Bronchial epithelial cell (primary cell): ENCODE measurements at regions not wholly inside any gene's neighbourhood (a gene's known extent, or its start where the extent isn't known, plus 50 kb on each side); places are given as distances from the start of the nearest gene placed in this dataset.
"Not testable (repeated sequence)": the region's sequence is repeated elsewhere in the genome, so short reads cannot be mapped to it uniquely, and the experiment has no call there.

Experiments used
- DNase-seq: peaks from one replicate; pipeline ENCODE4 v3.0.0-alpha.2; 2010; ENCODE audit warnings: low read depth
- FAIRE-seq: peaks from 2 replicates; lab custom pipeline; 2011; peaks lifted over from hg19 to GRCh38; lab: Jason Lieb, UNC
- H3K27me3 ChIP-seq: 2 replicates; pipeline ENCODE4 v1.5.1; 2011; ENCODE audit warnings: low read length; ENCODE audit not compliant: control insufficient read depth, insufficient read depth
- H3K36me3 ChIP-seq: 2 replicates; pipeline ENCODE4 v1.5.1; 2011; ENCODE audit warnings: low read length; ENCODE audit not compliant: control insufficient read depth, insufficient read depth
- H3K4me3 ChIP-seq: 2 replicates; pipeline ENCODE4 v1.5.1; 2011; ENCODE audit warnings: mild to moderate bottlenecking, low read depth, low read length, control low read depth
- CTCF ChIP-seq: IDR thresholded peaks from 2 replicates; pipeline ENCODE4 v1.5.1; 2011; ENCODE audit warnings: mild to moderate bottlenecking, moderate library complexity, low read length, control low read depth, inconsistent platforms; ENCODE audit not compliant: insufficient read depth, severe bottlenecking

- no peaks in the 10 kb centered on the region for H3K27me3 ChIP-seq
- no peak for TF ChIP-seq CTCF
- peak; percentile 94 for FAIRE-seq
Observed at GRCh38 chr7:51607447-51607846, 290.8 kb upstream of the COBL start.

GRCh38 chr7:51606601-51607154 lies 290.1 kb upstream of the COBL start:
- no peak for TF ChIP-seq CTCF
- Histone ChIP-seq H3K27me3 (no peaks in the 10 kb centered on the region), H3K4me3 (no peak overlapping the region), H3K36me3 (no peaks in the 10 kb centered on the region)
- no peak for FAIRE-seq
- DNase-seq: no peak

More at GRCh38 chr7:51607447-51607846, 290.8 kb upstream of the COBL start:
- DNase-seq: no peak
- Histone ChIP-seq H3K36me3 (no peaks in the 10 kb centered on the region), H3K4me3 (no peak overlapping the region)

GRCh38 chr7:51602376-51602775 lies 285.8 kb upstream of the COBL start:
- FAIRE-seq (no peak), DNase-seq (no peak)
- H3K4me3 ChIP-seq: no peak overlapping the region
- no peaks in the 10 kb centered on the region for H3K36me3 ChIP-seq
- H3K27me3 ChIP-seq: no peaks in the 10 kb centered on the region
- no peak for TF ChIP-seq CTCF

- H3K4me3 ChIP-seq: no peak overlapping the region
- FAIRE-seq (no peak), DNase-seq (peak; percentile 12)
- H3K36me3 ChIP-seq: no peaks in the 10 kb centered on the region
- no peaks in the 10 kb centered on the region for H3K27me3 ChIP-seq
- no peak for TF ChIP-seq CTCF
Observed at GRCh38 chr7:51601461-51601860, 284.9 kb upstream of the COBL start.

GRCh38 chr7:51599935-51600334 lies 283.3 kb upstream of the COBL start:
- FAIRE-seq, DNase-seq, H3K36me3 ChIP-seq, H3K27me3 ChIP-seq, H3K4me3 ChIP-seq: not testable (repeated sequence)

- FAIRE-seq (no peak), DNase-seq (no peak)
- H3K36me3 ChIP-seq: no peaks in the 10 kb centered on the region
- H3K27me3 ChIP-seq: no peaks in the 10 kb centered on the region
- H3K4me3 ChIP-seq: no peak overlapping the region
- TF ChIP-seq CTCF: no peak
Observed at GRCh38 chr7:51593628-51594027, 277.0 kb upstream of the COBL start.
